ENCODE measurements at regions not wholly inside any gene's neighbourhood (a gene's known extent, or its start where the extent isn't known, plus 50 kb on each side); places are given as distances from the start of the nearest gene placed in this dataset.

GRCh38 chr3:68648494-68648893 is 283.9 kb downstream of the TAFA4 start:
- no peak for TF ChIP-seq POLR2AphosphoS5 (IDR thresholded peaks at IDR 0.05; ENCODE audit: low read depth, low read length)
- TF ChIP-seq, protein P1, sequence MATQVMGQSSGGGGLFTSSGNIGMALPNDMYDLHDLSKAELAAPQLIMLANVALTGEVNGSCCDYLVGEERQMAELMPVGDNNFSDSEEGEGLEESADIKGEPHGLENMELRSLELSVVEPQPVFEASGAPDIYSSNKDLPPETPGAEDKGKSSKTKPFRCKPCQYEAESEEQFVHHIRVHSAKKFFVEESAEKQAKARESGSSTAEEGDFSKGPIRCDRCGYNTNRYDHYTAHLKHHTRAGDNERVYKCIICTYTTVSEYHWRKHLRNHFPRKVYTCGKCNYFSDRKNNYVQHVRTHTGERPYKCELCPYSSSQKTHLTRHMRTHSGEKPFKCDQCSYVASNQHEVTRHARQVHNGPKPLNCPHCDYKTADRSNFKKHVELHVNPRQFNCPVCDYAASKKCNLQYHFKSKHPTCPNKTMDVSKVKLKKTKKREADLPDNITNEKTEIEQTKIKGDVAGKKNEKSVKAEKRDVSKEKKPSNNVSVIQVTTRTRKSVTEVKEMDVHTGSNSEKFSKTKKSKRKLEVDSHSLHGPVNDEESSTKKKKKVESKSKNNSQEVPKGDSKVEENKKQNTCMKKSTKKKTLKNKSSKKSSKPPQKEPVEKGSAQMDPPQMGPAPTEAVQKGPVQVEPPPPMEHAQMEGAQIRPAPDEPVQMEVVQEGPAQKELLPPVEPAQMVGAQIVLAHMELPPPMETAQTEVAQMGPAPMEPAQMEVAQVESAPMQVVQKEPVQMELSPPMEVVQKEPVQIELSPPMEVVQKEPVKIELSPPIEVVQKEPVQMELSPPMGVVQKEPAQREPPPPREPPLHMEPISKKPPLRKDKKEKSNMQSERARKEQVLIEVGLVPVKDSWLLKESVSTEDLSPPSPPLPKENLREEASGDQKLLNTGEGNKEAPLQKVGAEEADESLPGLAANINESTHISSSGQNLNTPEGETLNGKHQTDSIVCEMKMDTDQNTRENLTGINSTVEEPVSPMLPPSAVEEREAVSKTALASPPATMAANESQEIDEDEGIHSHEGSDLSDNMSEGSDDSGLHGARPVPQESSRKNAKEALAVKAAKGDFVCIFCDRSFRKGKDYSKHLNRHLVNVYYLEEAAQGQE (IDR thresholded peaks at IDR 0.05; ENCODE audit: insufficient read depth in 1 of 2, low read depth in 2 of 2, low read length in 2 of 2) = no peak
- no peak for TF ChIP-seq SIN3A (IDR thresholded peaks at IDR 0.05; ENCODE audit: borderline replicate concordance, insufficient read depth, low read length)
- no peak for TF ChIP-seq FOXP2 (optimal IDR thresholded peaks at IDR 0.05; ENCODE audit: borderline replicate concordance, extremely low read depth, extremely low read length, insufficient read depth)
- no peak for TF ChIP-seq TAF1 (IDR thresholded peaks at IDR 0.05; ENCODE audit: borderline replicate concordance, insufficient read depth, low read length)

DNA sequence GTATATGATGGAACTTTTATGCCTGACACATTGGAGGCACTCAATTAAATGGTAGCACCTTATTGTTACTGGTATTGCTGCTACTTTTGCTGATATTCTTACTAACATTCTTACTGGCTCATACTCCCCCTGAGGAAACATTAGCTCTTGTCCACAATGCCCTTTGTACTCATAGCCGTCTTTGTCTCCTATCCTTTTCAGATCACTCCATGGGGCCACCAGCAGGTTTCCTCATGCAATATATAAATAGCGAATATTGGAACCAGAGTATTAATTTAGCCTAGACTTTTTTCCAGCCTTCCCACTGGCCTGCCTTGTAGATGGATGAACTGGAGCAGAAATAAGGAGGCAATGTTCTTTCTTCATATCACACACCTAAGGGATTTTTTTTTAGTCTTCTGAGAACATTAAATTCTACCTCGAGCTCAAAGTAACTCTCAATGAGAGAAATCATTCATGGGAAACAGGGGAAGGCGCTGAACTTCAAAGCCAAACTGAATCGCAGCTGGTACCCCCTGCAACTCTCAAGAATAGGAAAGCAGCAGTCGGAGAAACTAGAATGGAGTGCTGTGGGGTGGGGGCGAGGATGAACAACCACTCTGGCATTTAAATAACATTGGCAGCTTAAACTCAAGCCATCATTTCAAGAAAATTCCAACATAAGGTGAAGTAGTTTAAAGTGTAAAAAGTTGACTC is 300.3 kb downstream of the TAFA4 start:
- TF ChIP-seq FOXP2 (optimal IDR thresholded peaks at IDR 0.05; ENCODE audit: borderline replicate concordance, extremely low read depth, extremely low read length, insufficient read depth) (no peak), TAF1 (IDR thresholded peaks at IDR 0.05; ENCODE audit: borderline replicate concordance, insufficient read depth, low read length) (no peak), SIN3A (IDR thresholded peaks at IDR 0.05; ENCODE audit: borderline replicate concordance, insufficient read depth, low read length) (no peak), POLR2AphosphoS5 (IDR thresholded peaks at IDR 0.05; ENCODE audit: low read depth, low read length) (no peak)
- TF ChIP-seq, protein P1 (IDR thresholded peaks at IDR 0.05; ENCODE audit: insufficient read depth in 1 of 2, low read depth in 2 of 2, low read length in 2 of 2) = no peak

DNA sequence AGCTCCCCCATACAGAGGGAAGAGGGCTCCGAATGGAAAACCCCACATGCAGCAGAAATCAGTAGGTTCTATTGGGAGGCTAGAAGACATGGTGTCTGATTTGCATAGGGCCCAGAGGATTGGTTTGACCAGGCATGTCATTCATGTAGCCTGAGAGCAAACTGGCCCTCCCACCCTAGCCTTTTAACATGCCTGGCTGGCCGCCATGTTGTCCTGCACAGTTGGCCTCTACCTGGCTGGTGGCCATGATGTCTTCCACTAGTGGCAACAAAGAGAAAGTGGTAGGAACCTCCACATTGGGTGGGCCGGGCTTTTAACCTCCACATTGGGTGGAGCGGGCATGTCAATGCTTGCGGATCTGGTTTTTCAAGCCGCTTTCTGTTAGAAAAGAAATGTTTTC is 312.1 kb downstream of the TAFA4 start:
- TF ChIP-seq TAF1 (IDR thresholded peaks at IDR 0.05; ENCODE audit: borderline replicate concordance, insufficient read depth, low read length) = no peak
- no peak for TF ChIP-seq FOXP2 (optimal IDR thresholded peaks at IDR 0.05; ENCODE audit: borderline replicate concordance, extremely low read depth, extremely low read length, insufficient read depth)
- TF ChIP-seq, protein P1 (IDR thresholded peaks at IDR 0.05; ENCODE audit: insufficient read depth in 1 of 2, low read depth in 2 of 2, low read length in 2 of 2) = no peak
- TF ChIP-seq POLR2AphosphoS5 (IDR thresholded peaks at IDR 0.05; ENCODE audit: low read depth, low read length) = no peak
- TF ChIP-seq SIN3A (IDR thresholded peaks at IDR 0.05; ENCODE audit: borderline replicate concordance, insufficient read depth, low read length) = no peak

GRCh38 chr3:68614087-68614486 is 318.3 kb downstream of the TAFA4 start:
- TF ChIP-seq, protein P1 (IDR thresholded peaks at IDR 0.05; ENCODE audit: insufficient read depth in 1 of 2, low read depth in 2 of 2, low read length in 2 of 2) = no peak
- TF ChIP-seq TAF1 (IDR thresholded peaks at IDR 0.05; ENCODE audit: borderline replicate concordance, insufficient read depth, low read length) (no peak), POLR2AphosphoS5 (IDR thresholded peaks at IDR 0.05; ENCODE audit: low read depth, low read length) (no peak), SIN3A (IDR thresholded peaks at IDR 0.05; ENCODE audit: borderline replicate concordance, insufficient read depth, low read length) (no peak), FOXP2 (optimal IDR thresholded peaks at IDR 0.05; ENCODE audit: borderline replicate concordance, extremely low read depth, extremely low read length, insufficient read depth) (no peak)
